Panc1 (cell line): ENCODE measurements at regions not wholly inside any gene's neighbourhood (a gene's known extent, or its start where the extent isn't known, plus 50 kb on each side); places are given as distances from the start of the nearest gene placed in this dataset.

Source experiments
- ATAC-seq: fragments of 200-7000 bp; cut with Tn5 transposase; 2 replicates; pipeline ENCODE4 v1.9.1; 2020; ENCODE audit warnings: mild to moderate bottlenecking, moderate library complexity
- BruUV-seq: library from RNA; stranded (reverse); fragments of 400-500 nt; replicated peaks from 2 replicates; lab custom pipeline; 2021; lab: Mats Ljungman, UMichigan
- CTCF ChIA-PET: fragments of 300-600 bp; sonication (Branson Sonifier 250); formaldehyde crosslinking; loops from one replicate; lab custom pipeline; 2022; ENCODE audit warnings: antibody characterized with exemption; lab: Charles Lee
- POLR2A ChIA-PET: fragments of 300-600 bp; sonication (Branson Sonifier 250); formaldehyde crosslinking; loops from one replicate; lab custom pipeline; 2022; ENCODE audit warnings: antibody characterized with exemption; lab: Charles Lee
- DNase-seq: peaks from one replicate; pipeline ENCODE4 v3.0.0-alpha.2; 2010; ENCODE audit warnings: low read depth, low spot score
- H3K27ac ChIP-seq: 2 replicates; pipeline ENCODE4 v1.5.1; 2011; ENCODE audit warnings: mild to moderate bottlenecking, low read length, inconsistent platforms
- H3K27me3 ChIP-seq: fragments of 200-500 bp; sonication (Bioruptor generic); 2 replicates; pipeline ENCODE4 v1.6.0; 2014; ENCODE audit warnings: low read length, inconsistent platforms; ENCODE audit not compliant: control insufficient read depth, insufficient read depth
- H3K36me3 ChIP-seq: fragments of 200-500 bp; sonication (Bioruptor generic); 2 replicates; pipeline ENCODE4 v1.5.1; 2014; ENCODE audit warnings: inconsistent platforms, mild to moderate bottlenecking, low read length, moderate library complexity; ENCODE audit not compliant: control insufficient read depth, insufficient read depth
- H3K4me1 ChIP-seq: 2 replicates; pipeline ENCODE4 v1.5.1; 2011; ENCODE audit warnings: inconsistent platforms, mild to moderate bottlenecking, low read length, moderate library complexity; ENCODE audit not compliant: control insufficient read depth, insufficient read depth
- H3K4me3 ChIP-seq, 2 experiments: 2 replicates each; pipeline ENCODE4 v1.5.1; 2011 to 2012; ENCODE audit warnings: low read depth in 2 of 2, low read length in 2 of 2, mild to moderate bottlenecking in 2 of 2, inconsistent platforms in 1 of 2, moderate library complexity in 1 of 2
- H3K9me3 ChIP-seq: fragments of 200-500 bp; sonication (Bioruptor generic); 2 replicates; pipeline ENCODE4 v1.5.1; 2014; ENCODE audit warnings: low read depth, mild to moderate bottlenecking, inconsistent platforms, low read length, moderate library complexity; ENCODE audit not compliant: control insufficient read depth, insufficient read depth
- CTCF ChIP-seq: fragments of 450-650 bp; IDR thresholded peaks from 2 replicates; pipeline ENCODE4 v1.5.1; 2017; ENCODE audit warnings: mild to moderate bottlenecking
- POLR2AphosphoS5 ChIP-seq: IDR thresholded peaks from 2 replicates; pipeline ENCODE4 v1.6.1; 2012; ENCODE audit warnings: mild to moderate bottlenecking, low read depth, low read length, moderate library complexity
- REST ChIP-seq, 2 experiments: IDR thresholded peaks; 2 replicates each; pipeline ENCODE4 v1.6.1; 2011 to 2012; ENCODE audit warnings: low read depth in 2 of 2, control low read depth in 1 of 2, low read length in 1 of 2, mild to moderate bottlenecking in 1 of 2, moderate library complexity in 1 of 2; ENCODE audit not compliant: insufficient read depth in 1 of 2
- SIN3A ChIP-seq: IDR thresholded peaks from 2 replicates; pipeline ENCODE4 v1.6.1; 2012; ENCODE audit warnings: low read depth, mild to moderate bottlenecking, low read length, moderate library complexity, borderline replicate concordance; ENCODE audit not compliant: insufficient read depth
- TCF7L2 ChIP-seq: IDR thresholded peaks from 2 replicates; pipeline ENCODE4 v1.6.1; 2011; ENCODE audit warnings: mild to moderate bottlenecking, low read depth, low read length, inconsistent platforms
- in situ Hi-C: cut with HindIII; loops from 2 replicates; pipeline ENCODE4 v1.10.0; 2016; ENCODE audit warnings: low sequenced_read_pairs, low pct_unique_long_range_greater_than_20kb
- intact Hi-C: fragments of 100-400 bp; cut with micrococcal nuclease; formaldehyde crosslinking; loops from one replicate; pipeline ENCODE4 v1.10.0; 2022; ENCODE audit not compliant: unreplicated experiment

GRCh38 chr15:97461226-97461625 lies 499.3 kb upstream of the ARRDC4 start:
- Histone ChIP-seq H3K27ac (no peak overlapping the region), H3K4me1 (no peaks in the 10 kb centered on the region), H3K27me3 (no peaks in the 10 kb centered on the region), H3K36me3 (no peaks in the 10 kb centered on the region), H3K9me3 (no peaks in the 10 kb centered on the region), H3K4me3 (no peak overlapping the region)
- in situ Hi-C loops (no loop called here), intact Hi-C loops (no loop called here)
- DNase-seq (no peak), ATAC-seq (no peak)
- POLR2A ChIA-PET: no interaction called here
- no TSS peak for BruUV-seq
- no peak for TF ChIP-seq REST (IDR thresholded peaks at IDR 0.05; ENCODE audit: insufficient read depth in 1 of 2, low read depth in 2 of 2, low read length in 1 of 2)
- TF ChIP-seq POLR2AphosphoS5: no peak
- TF ChIP-seq CTCF: no peak
- no peak for TF ChIP-seq TCF7L2
- TF ChIP-seq SIN3A: no peak
- CTCF ChIA-PET: no interaction called here

GRCh38 chr15:97463696-97464095 lies 496.8 kb upstream of the ARRDC4 start:
- no peaks in the 10 kb centered on the region for H3K36me3 ChIP-seq
- H3K4me3 ChIP-seq: no peak overlapping the region
- intact Hi-C loops: no loop called here
- no peaks in the 10 kb centered on the region for H3K4me1 ChIP-seq
- no peak for TF ChIP-seq SIN3A
- no peak for TF ChIP-seq POLR2AphosphoS5
- TF ChIP-seq REST (IDR thresholded peaks at IDR 0.05; ENCODE audit: insufficient read depth in 1 of 2, low read depth in 2 of 2, low read length in 1 of 2): no peak
- no peak for TF ChIP-seq TCF7L2
- TF ChIP-seq CTCF: no peak
- H3K27me3 ChIP-seq: no peaks in the 10 kb centered on the region
- no peaks in the 10 kb centered on the region for H3K9me3 ChIP-seq
- POLR2A ChIA-PET: no interaction called here
- in situ Hi-C loops: no loop called here
- no peak overlapping the region for H3K27ac ChIP-seq
- DNase-seq: no peak
- ATAC-seq: no peak
- no TSS peak for BruUV-seq
- CTCF ChIA-PET: no interaction called here
